SK-N-SH treated with all-trans-retinoic acid at 6 μM for 48 hours (cell line): ENCODE measurements at regions not wholly inside any gene's neighbourhood (a gene's known extent, or its start where the extent isn't known, plus 50 kb on each side); places are given as distances from the start of the nearest gene placed in this dataset.

Source experiments
- PPARA ChIP-seq: fragments of 250-450 bp; sonication (Bioruptor Pico); IDR thresholded peaks from 2 replicates; pipeline ENCODE4 v1.5.0; 2020; ENCODE audit warnings: mild to moderate bottlenecking, borderline replicate concordance
- RARB ChIP-seq: fragments of 250-450 bp; sonication (Bioruptor Pico); IDR thresholded peaks from 2 replicates; pipeline ENCODE4 v1.8.0; 2021; ENCODE audit warnings: mild to moderate bottlenecking, moderate library complexity
- ZFP3 ChIP-seq: fragments of 250-450 bp; sonication (Bioruptor Pico); IDR thresholded peaks from 2 replicates; pipeline ENCODE4 v1.5.0; 2020; ENCODE audit warnings: mild to moderate bottlenecking, moderate library complexity

GRCh38 chr2:7626139-7626537, 708.9 kb downstream of the RNF144A start:
- TF ChIP-seq ZFP3 (CRISPR knock-in tag): no peak
- TF ChIP-seq RARB (CRISPR knock-in tag): no peak
- no peak for TF ChIP-seq PPARA (CRISPR knock-in tag)
